ENCODE measurements at regions not wholly inside any gene's neighbourhood (a gene's known extent, or its start where the extent isn't known, plus 50 kb on each side); places are given as distances from the start of the nearest gene placed in this dataset.
"Not testable (repeated sequence)": the region's sequence is repeated elsewhere in the genome, so short reads cannot be mapped to it uniquely, and the experiment has no call there.

DNA sequence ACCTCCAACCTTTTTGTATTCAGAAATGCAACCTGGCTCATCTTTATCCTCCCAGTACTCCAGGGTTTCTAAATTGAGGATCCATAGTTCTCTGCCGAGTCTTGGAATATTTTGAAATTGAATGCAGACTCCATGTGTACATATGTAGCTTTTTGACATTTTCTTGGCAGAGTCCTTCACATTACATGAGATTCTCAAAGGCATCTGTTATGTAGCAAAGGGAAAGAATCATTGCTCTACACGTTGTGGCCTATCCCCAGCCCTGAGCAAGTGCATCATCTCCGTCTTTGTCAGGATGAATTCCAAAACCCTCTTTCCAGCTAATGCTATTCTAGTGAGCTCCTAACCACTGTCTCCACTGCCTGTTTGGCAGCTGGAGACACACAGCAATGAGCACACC lies 742.9 kb downstream of the DHX35 start:
- no peak for TF ChIP-seq EP300 (IDR thresholded peaks at IDR 0.05)
- TF ChIP-seq POLR2A (IDR thresholded peaks at IDR 0.05), result no peak
- TF ChIP-seq, protein P1, sequence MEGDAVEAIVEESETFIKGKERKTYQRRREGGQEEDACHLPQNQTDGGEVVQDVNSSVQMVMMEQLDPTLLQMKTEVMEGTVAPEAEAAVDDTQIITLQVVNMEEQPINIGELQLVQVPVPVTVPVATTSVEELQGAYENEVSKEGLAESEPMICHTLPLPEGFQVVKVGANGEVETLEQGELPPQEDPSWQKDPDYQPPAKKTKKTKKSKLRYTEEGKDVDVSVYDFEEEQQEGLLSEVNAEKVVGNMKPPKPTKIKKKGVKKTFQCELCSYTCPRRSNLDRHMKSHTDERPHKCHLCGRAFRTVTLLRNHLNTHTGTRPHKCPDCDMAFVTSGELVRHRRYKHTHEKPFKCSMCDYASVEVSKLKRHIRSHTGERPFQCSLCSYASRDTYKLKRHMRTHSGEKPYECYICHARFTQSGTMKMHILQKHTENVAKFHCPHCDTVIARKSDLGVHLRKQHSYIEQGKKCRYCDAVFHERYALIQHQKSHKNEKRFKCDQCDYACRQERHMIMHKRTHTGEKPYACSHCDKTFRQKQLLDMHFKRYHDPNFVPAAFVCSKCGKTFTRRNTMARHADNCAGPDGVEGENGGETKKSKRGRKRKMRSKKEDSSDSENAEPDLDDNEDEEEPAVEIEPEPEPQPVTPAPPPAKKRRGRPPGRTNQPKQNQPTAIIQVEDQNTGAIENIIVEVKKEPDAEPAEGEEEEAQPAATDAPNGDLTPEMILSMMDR (IDR thresholded peaks at IDR 0.05), result no peak
- no peak for TF ChIP-seq POLR2AphosphoS5 (IDR thresholded peaks at IDR 0.05)
- WGBS, 5 donors, result 52 to 73% (median 64%) methylated on average over 3 of the region's 3 CpGs
- peak in 1 of 2 donors; percentile 56 for DNase-seq
- H3K36me3 ChIP-seq, result no peaks in the 10 kb centered on the region
- no peaks in the 10 kb centered on the region for H3K4me1 ChIP-seq
- no peaks in the 10 kb centered on the region for H3K9me3 ChIP-seq
- no peaks in the 10 kb centered on the region for H3K27me3 ChIP-seq
- H3K27ac ChIP-seq, result no peak overlapping the region
- no peak overlapping the region for H3K4me3 ChIP-seq
- intact Hi-C loops (cut with DNase I; ENCODE audit: low total_unique reads), result no loop called here

DNA sequence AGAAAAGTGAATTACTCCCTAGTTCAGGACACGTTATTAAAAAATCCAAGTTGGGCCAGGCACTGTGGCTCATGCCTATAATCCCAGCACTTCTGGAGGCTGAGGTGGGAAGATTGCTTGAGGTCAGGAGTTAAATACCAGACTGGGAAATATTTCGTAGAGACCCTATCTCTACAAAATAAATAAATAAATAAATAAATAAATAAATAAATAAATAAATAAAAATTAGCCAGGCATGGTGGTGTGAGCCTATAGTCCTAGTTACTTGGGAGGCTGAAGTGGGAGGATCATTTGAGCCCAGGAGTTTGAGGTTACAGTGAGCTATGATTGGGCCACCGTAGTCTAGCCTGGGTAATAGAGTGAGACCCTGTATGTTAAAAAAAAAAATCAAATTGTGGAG lies 741.2 kb downstream of the DHX35 start:
- H3K4me1 ChIP-seq; intact Hi-C loops (cut with DNase I; ENCODE audit: low total_unique reads); H3K9me3 ChIP-seq; H3K27me3 ChIP-seq; H3K4me3 ChIP-seq; DNase-seq; H3K27ac ChIP-seq; H3K36me3 ChIP-seq: not testable (repeated sequence)
- 79 to 85% (median 82%) methylated on average over 3 of the region's 3 CpGs for WGBS, 5 donors

DNA sequence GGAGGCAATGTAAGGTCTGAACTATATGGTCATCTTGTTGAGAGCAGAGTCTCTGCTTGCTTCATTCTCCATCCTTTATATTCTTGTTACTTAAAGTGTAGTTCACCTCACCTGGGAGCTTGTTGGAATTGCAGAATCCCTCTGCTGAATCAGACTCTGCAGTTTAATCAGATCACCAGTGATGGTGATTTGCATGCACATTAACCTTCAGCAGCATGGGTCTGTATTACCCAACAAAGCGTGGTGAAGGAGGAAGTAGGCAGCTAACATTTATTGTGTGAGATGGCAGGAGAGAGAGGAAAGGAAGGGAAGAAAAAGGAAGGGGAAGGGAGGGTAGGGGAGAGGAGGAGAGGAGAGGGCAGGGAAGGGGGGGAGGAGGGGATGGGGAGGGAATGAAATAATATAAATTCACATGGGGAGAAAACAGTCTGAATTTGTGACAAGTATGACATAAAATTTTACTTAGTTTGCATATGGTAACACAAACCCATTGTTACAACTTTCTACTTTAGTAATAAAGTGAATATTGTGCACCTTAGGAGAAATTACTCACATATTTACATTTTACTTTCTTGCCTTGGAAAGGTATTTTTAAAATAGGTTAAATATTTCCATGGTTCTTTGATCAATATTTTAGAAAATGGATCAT lies 740.7 kb downstream of the DHX35 start:
- 65 to 81% (median 72%) methylated on average over 1 of the region's 1 CpG for WGBS, 5 donors
- intact Hi-C loops (cut with DNase I; ENCODE audit: low total_unique reads), result no loop called here
- peak in 1 of 2 donors; percentile 4 for DNase-seq

GRCh38 chr20:39700528-39700927 lies 738.4 kb downstream of the DHX35 start:
- H3K27me3 ChIP-seq, result no peaks in the 10 kb centered on the region

More for the DNA sequence above, 740.7 kb downstream of the DHX35 start:
- no peak overlapping the region for H3K27ac ChIP-seq
- H3K27me3 ChIP-seq, result no peaks in the 10 kb centered on the region
- TF ChIP-seq POLR2AphosphoS5 (IDR thresholded peaks at IDR 0.05) (no peak), POLR2A (IDR thresholded peaks at IDR 0.05) (no peak), EP300 (IDR thresholded peaks at IDR 0.05) (no peak)
- TF ChIP-seq, protein P1 (IDR thresholded peaks at IDR 0.05), result no peak
- H3K4me1 ChIP-seq, result no peaks in the 10 kb centered on the region
- no peaks in the 10 kb centered on the region for H3K36me3 ChIP-seq
- no peaks in the 10 kb centered on the region for H3K9me3 ChIP-seq
- no peak overlapping the region for H3K4me3 ChIP-seq

More at GRCh38 chr20:39700528-39700927, 738.4 kb downstream of the DHX35 start:
- no peaks in the 10 kb centered on the region for H3K4me1 ChIP-seq
- WGBS, 5 donors, result 72 to 88% (median 84%) methylated on average over 3 of the region's 3 CpGs
- no peak for DNase-seq
- H3K36me3 ChIP-seq, result no peaks in the 10 kb centered on the region
- no peak overlapping the region for H3K27ac ChIP-seq
- TF ChIP-seq, protein P1 (IDR thresholded peaks at IDR 0.05), result no peak
- TF ChIP-seq POLR2AphosphoS5 (IDR thresholded peaks at IDR 0.05), result no peak
- TF ChIP-seq POLR2A (IDR thresholded peaks at IDR 0.05), result no peak
- TF ChIP-seq EP300 (IDR thresholded peaks at IDR 0.05), result no peak
- no peak overlapping the region for H3K4me3 ChIP-seq
- no peaks in the 10 kb centered on the region for H3K9me3 ChIP-seq
- intact Hi-C loops (cut with DNase I; ENCODE audit: low total_unique reads), result no loop called here

Data from stomach (tissue), 8 donors.